GM12878 (cell line): ENCODE measurements at regions not wholly inside any gene's neighbourhood (a gene's known extent, or its start where the extent isn't known, plus 50 kb on each side); places are given as distances from the start of the nearest gene placed in this dataset.

Experiments used
- ATAC-seq: fragments of 200-7000 bp; cut with Tn5 transposase; 3 replicates; pipeline ENCODE4 v1.9.1; 2020; ENCODE audit warnings: mild to moderate bottlenecking, moderate library complexity
- BruUV-seq: library from RNA; stranded (reverse); fragments of 400-500 nt; replicated peaks from 2 replicates; lab custom pipeline; 2021; lab: Mats Ljungman, UMichigan
- CTCF ChIA-PET: fragments of 300-600 bp; sonication (Branson Sonifier 250); formaldehyde crosslinking; extraction: SDS; loops from one replicate; lab custom pipeline; 2021; ENCODE audit warnings: inconsistent platforms; lab: Yijun Ruan, JAX
- POLR2A ChIA-PET: fragments of 350-600 bp; formaldehyde crosslinking; extraction: SDS; loops from one replicate; lab custom pipeline; 2021; ENCODE audit warnings: inconsistent platforms; lab: Charles Lee
- RAD21 ChIA-PET: fragments of 300-600 bp; sonication (Branson Sonifier 250); formaldehyde crosslinking; loops from one replicate; lab custom pipeline; 2023; ENCODE audit warnings: antibody characterized with exemption; ENCODE audit not compliant: unreplicated experiment; lab: Charles Lee
- SMC1A ChIA-PET: fragments of 300-600 bp; sonication (Branson Sonifier 250); formaldehyde crosslinking; loops from one replicate; lab custom pipeline; 2023; ENCODE audit not compliant: unreplicated experiment, uncharacterized antibody; lab: Charles Lee
- DNase-seq: peaks from one replicate; pipeline ENCODE4 v3.0.0-alpha.2; 2011; ENCODE audit warnings: low read depth, low spot score
- FAIRE-seq: peaks from 3 replicates; lab custom pipeline; 2011; peaks lifted over from hg19 to GRCh38; lab: Jason Lieb, UNC
- H2AFZ ChIP-seq: 2 replicates; pipeline ENCODE4 v1.6.0; 2011; ENCODE audit warnings: low read depth, low read length, control low read depth; ENCODE audit not compliant: control insufficient read depth
- H3K27ac ChIP-seq: 2 replicates; pipeline ENCODE4 v1.5.1; 2011; ENCODE audit warnings: control low read depth; ENCODE audit not compliant: control insufficient read depth, insufficient read depth
- H3K27me3 ChIP-seq, 2 experiments: replicated peaks in 1 of 2; 2 replicates each; pipeline versions ENCODE4 v1.6.0 to v1.6.1; 2011; ENCODE audit warnings: low read length in 1 of 2; ENCODE audit not compliant: control insufficient read depth in 2 of 2, insufficient read depth in 2 of 2
- H3K36me3 ChIP-seq, 2 experiments: 2 replicates each; pipeline ENCODE4 v1.5.1; 2011; ENCODE audit warnings: low read length in 1 of 2; ENCODE audit not compliant: control insufficient read depth in 2 of 2, insufficient read depth in 2 of 2
- H3K4me1 ChIP-seq: 2 replicates; pipeline ENCODE4 v1.6.1; 2011; ENCODE audit warnings: mild to moderate bottlenecking, low read length, moderate library complexity, mixed read lengths; ENCODE audit not compliant: control insufficient read depth, insufficient read depth
- H3K4me2 ChIP-seq: 2 replicates; pipeline ENCODE4 v1.6.0; 2011; ENCODE audit warnings: control low read depth; ENCODE audit not compliant: control insufficient read depth, insufficient read depth
- H3K4me3 ChIP-seq: fragments of 200-600 bp; sonication (generic); 2 replicates; pipeline ENCODE4 v1.5.1; 2016
- H3K79me2 ChIP-seq: 2 replicates; pipeline ENCODE4 v1.6.0; 2011; ENCODE audit warnings: low read length; ENCODE audit not compliant: control insufficient read depth, insufficient read depth
- H3K9ac ChIP-seq: 2 replicates; pipeline ENCODE4 v1.8.0; 2011; ENCODE audit warnings: low read length, control low read depth, mixed read lengths; ENCODE audit not compliant: control insufficient read depth, insufficient read depth
- H3K9me3 ChIP-seq: replicated peaks from 3 replicates; pipeline ENCODE4 v1.5.1; 2011; ENCODE audit warnings: mild to moderate bottlenecking, low read length; ENCODE audit not compliant: control insufficient read depth, insufficient read depth
- H4K20me1 ChIP-seq: 2 replicates; pipeline ENCODE4 v1.6.0; 2011; ENCODE audit not compliant: control insufficient read depth, insufficient read depth
- EZH2 ChIP-seq: IDR thresholded peaks from 2 replicates; pipeline ENCODE4 v1.6.1; 2012; ENCODE audit warnings: low read depth, mild to moderate bottlenecking, control low read depth, inconsistent platforms, low read length, borderline replicate concordance; ENCODE audit not compliant: control insufficient read depth
- GATAD2B ChIP-seq: fragments of 450-650 bp; conservative IDR thresholded peaks from 2 replicates; pipeline ENCODE4 v1.6.1; 2017; ENCODE audit warnings: low read depth, mild to moderate bottlenecking, moderate library complexity
- NR2F1 ChIP-seq: fragments of 450-650 bp; conservative IDR thresholded peaks from 2 replicates; pipeline ENCODE4 v1.6.1; 2017; ENCODE audit warnings: mild to moderate bottlenecking
- PML ChIP-seq: IDR thresholded peaks from 2 replicates; pipeline ENCODE4 v1.6.1; 2012; ENCODE audit warnings: low read length, inconsistent platforms
- RCOR1 ChIP-seq: conservative IDR thresholded peaks from 2 replicates; pipeline ENCODE4 v1.6.1; 2012; ENCODE audit warnings: low read depth, low read length, improper control_type of control experiment
- SKIL ChIP-seq: fragments of 450-650 bp; IDR thresholded peaks from 2 replicates; pipeline ENCODE4 v1.6.1; 2017; ENCODE audit warnings: mild to moderate bottlenecking, low read depth, inconsistent platforms; ENCODE audit not compliant: poor library complexity, severe bottlenecking
- TBL1XR1 ChIP-seq: IDR thresholded peaks from 2 replicates; pipeline ENCODE4 v1.6.1; 2012; ENCODE audit warnings: low read depth, low read length, improper control_type of control experiment
- WRNIP1 ChIP-seq: IDR thresholded peaks from 2 replicates; pipeline ENCODE4 v1.6.1; 2011; ENCODE audit warnings: low read depth, low read length, improper control_type of control experiment, borderline replicate concordance
- ZZZ3 ChIP-seq: IDR thresholded peaks from 2 replicates; pipeline ENCODE4 v1.6.1; 2011; ENCODE audit warnings: low read depth; ENCODE audit not compliant: control insufficient read depth, insufficient read length
- WGBS: methylation state at CpG from one replicate; pipeline ENCODE4 v1.1.6; 2016; ENCODE audit warnings: low lambda C conversion rate; ENCODE audit not compliant: insufficient replicate concordance, insufficient coverage; ENCODE audit errors: missing lambda C conversion rate; 5-methylcytosine and 5-hydroxymethylcytosine counted together
- in situ Hi-C: fragments of 300-500 bp; cut with MboI; formaldehyde crosslinking; loops from 9 replicates; pipeline ENCODE4 v1.14.3; 2018; ENCODE audit warnings: mixed read lengths
- intact Hi-C: fragments of 100-400 bp; cut with micrococcal nuclease; formaldehyde crosslinking; loops from one replicate; pipeline ENCODE4 v1.14.2; 2022; ENCODE audit not compliant: unreplicated experiment

- in situ Hi-C loops: no loop called here
These were observed 75.3 kb upstream of the E2F3 start for GRCh38 chr6:20326422-20326728.

More at GRCh38 chr6:20326422-20326728, 75.3 kb upstream of the E2F3 start:
- DNase-seq: no peak
- no TSS peak for BruUV-seq
- ChIA-PET SMC1A (interaction anchor here (0.9 to 2.1 kb wide), 4 partner anchors 9 to 78 kb away, joined by 3 to 10 read pairs (median 4); no protein-coding TSS in a partner anchor), RAD21 (no interaction called here), CTCF (interaction anchor here (0.9 to 1.7 kb wide), 2 partner anchors 15 to 202 kb away, joined by 3 to 5 read pairs; no protein-coding TSS in a partner anchor), POLR2A (no interaction called here)
- Histone ChIP-seq H2AFZ (no peak overlapping the region), H3K4me3 (no peak overlapping the region), H3K27ac (no peak overlapping the region), H3K4me1 (no peaks in the 10 kb centered on the region), H3K27me3 (no peaks in the 10 kb centered on the region), H3K36me3 (no peaks in the 10 kb centered on the region), H4K20me1 (no peaks in the 10 kb centered on the region), H3K9ac (no peak overlapping the region), H3K9me3 (peaks cover under 1% of the 10 kb centered on the region; the same call in 2 of the 3 replicates), H3K79me2 (no peaks in the 10 kb centered on the region), H3K4me2 (no peak overlapping the region)
- no peak for FAIRE-seq
- 100% methylated on average over 1 of the region's 1 CpG for WGBS
- ATAC-seq: no peak
- TF ChIP-seq SKIL (no peak), WRNIP1 (no peak), TBL1XR1 (no peak), ZZZ3 (no peak), NR2F1 (no peak), GATAD2B (no peak), RCOR1 (no peak), EZH2 (no peak), PML (no peak)
- intact Hi-C loops: no loop called here
